Karpas-422 (cell line): ENCODE measurements at regions not wholly inside any gene's neighbourhood (a gene's known extent, or its start where the extent isn't known, plus 50 kb on each side); places are given as distances from the start of the nearest gene placed in this dataset.
"Not testable (repeated sequence)": the region's sequence is repeated elsewhere in the genome, so short reads cannot be mapped to it uniquely, and the experiment has no call there.

Source experiments
- DNase-seq: peaks from one replicate; pipeline ENCODE4 v3.0.0-alpha.2; 2015
- H2AFZ ChIP-seq: fragments of 200-600 bp; sonication (generic); 2 replicates; pipeline ENCODE4 v1.6.1; 2014; ENCODE audit warnings: antibody characterized with exemption, low read length, mixed read lengths
- H3K27ac ChIP-seq: fragments of 200-600 bp; sonication (generic); 2 replicates; pipeline ENCODE4 v1.5.1; 2014; ENCODE audit warnings: mild to moderate bottlenecking, low read length, moderate library complexity
- H3K27me3 ChIP-seq: fragments of 200-600 bp; sonication (generic); 2 replicates; pipeline ENCODE4 v1.6.1; 2014; ENCODE audit warnings: low read length, mixed read lengths
- H3K36me3 ChIP-seq: fragments of 200-600 bp; sonication (generic); 2 replicates; pipeline ENCODE4 v1.6.1; 2014; ENCODE audit warnings: low read length, mixed read lengths; ENCODE audit not compliant: insufficient read depth
- H3K4me1 ChIP-seq: fragments of 200-600 bp; sonication (generic); 2 replicates; pipeline ENCODE4 v1.6.1; 2014; ENCODE audit warnings: mild to moderate bottlenecking, low read length, mixed read lengths
- H3K4me2 ChIP-seq: fragments of 200-600 bp; sonication (generic); 2 replicates; pipeline ENCODE4 v1.6.1; 2014; ENCODE audit warnings: low read length, low read depth, mild to moderate bottlenecking; ENCODE audit not compliant: poor library complexity, severe bottlenecking
- H3K4me3 ChIP-seq: fragments of 200-600 bp; sonication (generic); 2 replicates; pipeline ENCODE4 v1.5.1; 2014; ENCODE audit warnings: mild to moderate bottlenecking, antibody characterized with exemption, low read length, mixed read lengths
- H3K79me2 ChIP-seq: fragments of 200-600 bp; sonication (generic); 2 replicates; pipeline ENCODE4 v1.6.1; 2014; ENCODE audit warnings: mild to moderate bottlenecking, low read length, mixed read lengths
- H3K9ac ChIP-seq: fragments of 200-600 bp; sonication (generic); 2 replicates; pipeline ENCODE4 v1.6.0; 2014; ENCODE audit warnings: low read length
- H3K9me2 ChIP-seq: fragments of 200-600 bp; sonication (generic), shearing (Covaris generic); replicated peaks from 2 replicates; pipeline ENCODE4 v1.6.0; 2014; ENCODE audit warnings: mild to moderate bottlenecking, low read length, moderate library complexity; ENCODE audit not compliant: insufficient read depth
- H3K9me3 ChIP-seq: fragments of 300-700, 200-600 bp; sonication (generic); 2 replicates; pipeline ENCODE4 v1.6.1; 2014; ENCODE audit warnings: low read length, mixed read lengths
- H4K20me1 ChIP-seq: fragments of 200-600 bp; sonication (generic); 2 replicates; pipeline ENCODE4 v1.6.1; 2014; ENCODE audit warnings: mild to moderate bottlenecking, antibody characterized with exemption, low read length, low read depth; ENCODE audit not compliant: insufficient read depth

DNA sequence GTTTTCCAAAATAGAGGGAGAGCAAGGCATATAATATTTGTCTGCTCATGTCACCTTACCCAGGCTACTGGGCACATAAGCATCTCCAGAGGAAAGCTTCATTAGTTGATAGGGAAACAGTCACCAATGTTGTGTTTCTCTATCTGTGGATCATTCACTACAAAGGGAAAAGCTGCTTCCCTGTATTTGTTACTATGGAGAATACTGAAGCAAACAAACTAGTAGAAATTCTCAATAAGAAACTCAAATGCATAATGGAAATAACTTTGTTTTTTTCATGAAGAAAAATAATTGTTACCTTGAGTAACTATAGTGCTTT is 138.2 kb downstream of the PCSK1 start:
- Histone ChIP-seq H4K20me1 (no peaks in the 10 kb centered on the region), H3K27me3 (no peaks in the 10 kb centered on the region), H3K79me2 (no peaks in the 10 kb centered on the region), H3K27ac (no peak overlapping the region), H3K9me2 (no peaks in the 10 kb centered on the region), H3K4me1 (no peaks in the 10 kb centered on the region), H3K4me2 (no peak overlapping the region), H3K9me3 (no peaks in the 10 kb centered on the region), H3K9ac (no peak overlapping the region), H2AFZ (no peak overlapping the region), H3K4me3 (no peak overlapping the region), H3K36me3 (no peaks in the 10 kb centered on the region)
- no peak for DNase-seq

DNA sequence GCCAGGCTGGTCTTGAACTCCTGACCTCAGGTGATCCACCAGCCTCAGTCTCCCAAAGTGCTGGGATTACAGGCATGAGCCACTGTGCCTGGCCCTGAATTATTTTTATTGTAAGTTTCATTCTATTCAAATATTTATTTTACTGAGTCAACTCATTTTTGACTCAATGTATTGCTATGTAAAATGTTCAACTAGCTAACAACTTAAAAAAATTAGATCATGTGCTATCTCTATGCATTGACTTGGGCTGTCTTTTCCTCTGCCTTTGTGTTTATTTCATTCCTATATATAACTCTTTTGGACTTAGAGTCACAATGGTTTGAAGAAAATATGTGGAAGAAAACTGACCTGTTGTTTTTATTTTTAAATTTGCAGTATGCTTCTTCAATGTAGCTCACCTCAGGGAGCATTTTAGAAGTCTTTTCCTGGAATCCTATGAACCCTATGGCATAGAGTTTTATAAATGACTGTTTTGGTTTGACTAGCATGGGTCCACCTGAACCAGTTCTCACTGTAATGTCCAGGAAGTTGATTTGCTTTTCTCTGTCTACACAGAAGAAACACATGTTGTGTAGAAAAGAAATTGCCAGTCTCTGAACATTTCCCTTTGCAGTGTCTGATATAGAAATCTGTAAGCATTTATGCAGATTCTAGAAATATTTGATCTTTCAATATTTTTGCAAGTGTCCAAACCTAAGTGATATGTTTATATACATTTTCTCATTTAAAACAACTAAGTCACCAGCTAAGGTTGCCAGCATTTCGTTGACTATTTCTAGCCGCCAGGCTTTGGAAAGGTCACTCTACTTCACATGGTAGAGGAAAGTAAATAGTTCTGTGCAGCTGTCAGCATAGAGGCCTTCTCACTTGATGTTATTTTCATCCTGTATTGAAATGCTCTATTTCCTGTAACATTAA is 138.8 kb downstream of the PCSK1 start:
- Histone ChIP-seq H3K9ac (no peak overlapping the region), H3K4me3 (no peak overlapping the region), H3K36me3 (no peaks in the 10 kb centered on the region), H3K4me1 (no peaks in the 10 kb centered on the region), H3K9me3 (no peaks in the 10 kb centered on the region), H4K20me1 (no peaks in the 10 kb centered on the region), H3K4me2 (no peak overlapping the region), H3K79me2 (no peaks in the 10 kb centered on the region), H2AFZ (no peak overlapping the region), H3K9me2 (no peaks in the 10 kb centered on the region), H3K27ac (no peak overlapping the region), H3K27me3 (no peaks in the 10 kb centered on the region)
- no peak for DNase-seq

DNA sequence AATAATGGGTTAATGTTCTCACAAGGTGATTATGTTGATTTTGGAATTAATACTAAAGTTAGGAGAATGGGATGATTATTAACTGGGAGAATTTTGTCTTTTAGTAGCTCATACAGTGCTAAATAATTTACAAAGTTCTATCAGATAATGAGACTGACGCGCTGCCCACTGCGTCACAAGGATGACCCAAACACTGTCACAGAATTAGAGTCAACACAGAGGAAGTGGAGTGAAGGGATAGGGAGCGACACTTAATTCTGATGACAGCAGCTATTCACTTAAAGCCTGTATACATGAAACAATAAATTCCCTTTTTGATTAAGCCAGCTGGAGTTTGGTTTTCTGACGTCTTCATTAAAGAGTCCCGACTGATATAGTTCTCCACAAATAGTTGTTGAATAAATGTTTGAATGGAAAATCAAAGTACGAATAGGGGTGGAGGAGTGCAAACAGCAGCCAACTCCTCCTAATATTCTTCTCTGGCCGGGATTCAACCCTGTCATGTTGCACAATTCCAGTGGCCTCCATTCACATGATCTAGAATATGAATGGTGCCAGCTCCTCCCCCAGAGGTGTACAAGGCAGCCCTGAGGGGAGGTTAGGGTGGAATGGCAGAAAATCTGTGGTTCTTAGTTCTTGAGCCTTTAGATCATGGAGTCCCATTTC is 140.3 kb downstream of the PCSK1 start:
- H3K9ac ChIP-seq = no peak overlapping the region
- no peaks in the 10 kb centered on the region for H4K20me1 ChIP-seq
- H3K4me1 ChIP-seq = no peaks in the 10 kb centered on the region
- no peak for DNase-seq
- H3K36me3 ChIP-seq = no peaks in the 10 kb centered on the region
- H3K27me3 ChIP-seq = no peaks in the 10 kb centered on the region
- no peaks in the 10 kb centered on the region for H3K9me3 ChIP-seq
- no peak overlapping the region for H3K4me3 ChIP-seq
- no peak overlapping the region for H2AFZ ChIP-seq
- H3K9me2 ChIP-seq = no peaks in the 10 kb centered on the region
- H3K79me2 ChIP-seq = no peaks in the 10 kb centered on the region
- H3K4me2 ChIP-seq = no peak overlapping the region
- no peak overlapping the region for H3K27ac ChIP-seq

DNA sequence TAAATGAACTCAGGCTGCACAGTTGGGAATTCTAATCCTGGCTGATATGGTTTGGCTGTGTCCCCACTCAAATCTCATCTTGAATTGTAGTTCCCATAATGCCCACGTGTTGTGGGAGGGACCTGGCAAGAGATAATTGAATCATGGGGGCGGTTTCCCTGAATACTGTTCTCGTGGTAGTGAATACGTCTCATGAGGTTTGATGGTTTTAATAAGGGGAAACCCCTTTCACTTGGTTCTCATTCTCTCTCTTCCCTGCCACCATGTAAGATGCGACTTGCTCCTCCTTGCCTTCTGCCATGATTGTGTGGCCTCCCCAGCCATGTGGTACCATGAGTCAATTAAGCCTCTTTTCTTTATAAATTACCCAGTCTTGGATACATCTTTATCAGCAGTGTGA is 143.8 kb downstream of the PCSK1 start:
- not testable (repeated sequence) for H3K9me3 ChIP-seq, H4K20me1 ChIP-seq, H3K36me3 ChIP-seq, H3K4me2 ChIP-seq, H3K4me3 ChIP-seq, H3K27me3 ChIP-seq, H3K9ac ChIP-seq, H2AFZ ChIP-seq, H3K27ac ChIP-seq, H3K9me2 ChIP-seq, H3K79me2 ChIP-seq, H3K4me1 ChIP-seq, DNase-seq

DNA sequence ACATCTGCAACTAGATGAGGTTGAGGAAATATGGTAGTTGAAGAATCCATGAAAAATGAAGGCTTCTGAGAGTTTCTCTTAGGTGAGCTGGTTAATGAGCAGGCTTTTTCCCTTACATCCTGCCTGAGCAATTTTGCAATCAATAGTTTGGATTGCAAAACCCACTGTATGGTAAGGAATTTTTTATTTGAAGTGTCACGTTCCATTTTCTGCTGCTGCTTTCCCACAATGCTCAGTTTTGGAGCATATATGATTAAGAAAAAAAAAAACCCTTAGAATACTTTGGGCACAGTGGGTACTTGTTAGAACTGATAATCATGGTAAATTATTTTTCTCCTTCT is 144.2 kb downstream of the PCSK1 start:
- Histone ChIP-seq H3K79me2 (no peaks in the 10 kb centered on the region), H3K27ac (no peak overlapping the region), H3K4me3 (no peak overlapping the region), H3K4me1 (no peaks in the 10 kb centered on the region), H3K4me2 (no peak overlapping the region), H3K9me2 (no peaks in the 10 kb centered on the region), H3K9ac (no peak overlapping the region), H3K36me3 (no peaks in the 10 kb centered on the region), H4K20me1 (no peaks in the 10 kb centered on the region), H3K9me3 (no peaks in the 10 kb centered on the region), H2AFZ (no peak overlapping the region), H3K27me3 (no peaks in the 10 kb centered on the region)
- no peak for DNase-seq

DNA sequence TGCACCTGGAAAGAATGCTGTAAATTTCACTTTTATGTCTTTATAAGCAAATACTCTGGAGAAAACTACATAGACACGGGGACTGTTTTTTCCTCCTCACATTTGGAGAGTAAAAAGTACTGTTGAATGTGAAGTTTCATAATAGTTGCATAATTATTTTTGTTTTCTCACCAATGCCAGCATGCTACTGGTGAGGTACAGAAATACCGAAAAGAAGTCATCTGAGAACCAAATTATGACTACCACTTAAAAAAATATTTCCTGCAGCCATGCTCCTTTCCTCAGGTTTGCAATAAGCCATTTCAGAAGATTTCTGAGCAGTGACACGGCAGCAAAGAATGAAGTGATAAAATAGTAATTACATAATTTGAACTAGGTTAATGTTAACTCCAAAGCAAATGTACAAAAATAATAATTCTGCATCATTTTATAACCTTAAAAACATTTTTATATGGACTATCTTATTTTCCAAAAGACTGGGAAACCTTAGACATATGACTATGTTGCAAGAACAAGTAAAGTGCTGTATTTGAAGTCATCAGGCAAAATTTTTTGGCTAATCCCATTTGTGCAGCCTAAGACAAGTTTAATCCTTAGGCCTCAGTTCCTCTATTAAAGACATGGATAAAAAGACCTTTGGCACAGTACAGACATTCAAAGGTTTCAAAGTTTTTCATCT is 144.7 kb downstream of the PCSK1 start:
- Histone ChIP-seq H3K9me3 (no peaks in the 10 kb centered on the region), H3K9ac (no peak overlapping the region), H3K4me1 (no peaks in the 10 kb centered on the region), H3K4me2 (no peak overlapping the region), H3K9me2 (no peaks in the 10 kb centered on the region), H4K20me1 (no peaks in the 10 kb centered on the region), H2AFZ (no peak overlapping the region), H3K27me3 (no peaks in the 10 kb centered on the region), H3K36me3 (no peaks in the 10 kb centered on the region), H3K79me2 (no peaks in the 10 kb centered on the region), H3K4me3 (no peak overlapping the region), H3K27ac (no peak overlapping the region)
- no peak for DNase-seq

DNA sequence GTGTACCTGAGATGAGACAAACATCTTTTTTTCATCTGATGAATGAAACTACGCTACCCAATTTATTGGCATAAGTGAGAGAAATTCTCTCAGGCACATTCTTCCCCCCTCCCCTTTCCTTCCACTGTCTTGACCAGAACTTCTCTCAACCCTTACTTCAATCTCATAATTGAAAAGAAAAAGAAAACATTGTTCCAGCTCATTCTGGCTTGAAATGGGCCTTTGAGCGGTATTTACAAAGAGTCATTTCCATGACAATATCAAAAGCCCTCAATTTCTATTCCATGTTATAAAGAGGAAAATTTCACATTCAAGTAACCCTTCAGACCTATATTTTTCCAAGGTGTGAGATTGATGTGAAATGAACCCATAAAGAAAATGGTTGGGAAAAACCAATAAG is 145.9 kb downstream of the PCSK1 start:
- no peak overlapping the region for H3K4me2 ChIP-seq
- no peak overlapping the region for H3K27ac ChIP-seq

DNA sequence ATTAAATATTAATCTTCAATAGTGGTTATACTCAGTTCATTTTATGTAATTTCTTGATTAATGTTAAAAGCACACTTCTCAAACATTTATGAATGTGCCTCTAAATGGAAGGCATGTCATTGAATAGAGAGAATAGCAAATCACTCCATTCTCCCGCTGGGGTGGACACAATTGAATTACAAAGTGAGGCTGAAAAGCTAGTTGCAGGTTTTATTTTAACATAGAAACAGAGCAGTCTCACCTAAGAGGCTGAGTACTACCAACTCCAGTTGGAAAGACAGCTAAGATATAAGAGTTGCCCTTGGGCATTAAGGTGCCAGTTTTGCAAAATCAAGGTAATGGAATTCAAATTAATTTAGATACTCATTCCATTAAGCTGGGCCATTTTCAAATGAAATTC is 147.2 kb downstream of the PCSK1 start:
- Histone ChIP-seq H3K4me1 (no peaks in the 10 kb centered on the region), H3K36me3 (no peaks in the 10 kb centered on the region), H3K4me2 (no peak overlapping the region), H3K27me3 (no peaks in the 10 kb centered on the region), H3K4me3 (no peak overlapping the region), H4K20me1 (no peaks in the 10 kb centered on the region), H3K9ac (no peak overlapping the region), H3K9me3 (no peaks in the 10 kb centered on the region), H3K27ac (no peak overlapping the region), H2AFZ (no peak overlapping the region), H3K9me2 (no peaks in the 10 kb centered on the region), H3K79me2 (no peaks in the 10 kb centered on the region)
- DNase-seq = no peak

More for the DNA sequence above, 145.9 kb downstream of the PCSK1 start:
- no peak overlapping the region for H3K9ac ChIP-seq
- no peaks in the 10 kb centered on the region for H3K9me3 ChIP-seq
- H3K4me1 ChIP-seq = no peaks in the 10 kb centered on the region
- H3K4me3 ChIP-seq = no peak overlapping the region
- H4K20me1 ChIP-seq = no peaks in the 10 kb centered on the region
- H3K79me2 ChIP-seq = no peaks in the 10 kb centered on the region
- DNase-seq = no peak
- H3K36me3 ChIP-seq = no peaks in the 10 kb centered on the region
- H3K9me2 ChIP-seq = no peaks in the 10 kb centered on the region
- no peaks in the 10 kb centered on the region for H3K27me3 ChIP-seq
- H2AFZ ChIP-seq = no peak overlapping the region
